SK-N-SH (cell line): ENCODE measurements at regions not wholly inside any gene's neighbourhood (a gene's known extent, or its start where the extent isn't known, plus 50 kb on each side); places are given as distances from the start of the nearest gene placed in this dataset.

ENCODE experiments used
- CTCF ChIA-PET: fragments of 300-600, 350-600 bp; formaldehyde crosslinking; extraction: SDS; loops from one replicate; lab custom pipeline; 2021; lab: Yijun Ruan, JAX
- POLR2A ChIA-PET: fragments of 350-600 bp; sonication (Branson Sonifier 250); formaldehyde crosslinking; extraction: SDS; loops from one replicate; lab custom pipeline; 2020; ENCODE audit warnings: antibody characterized with exemption, inconsistent platforms; lab: Yijun Ruan, JAX
- DNase-seq: peaks from one replicate; pipeline ENCODE4 v3.0.0; 2012
- H2AFZ ChIP-seq: fragments of 200-600 bp; sonication (generic); 2 replicates; pipeline ENCODE4 v1.8.1; 2016; ENCODE audit warnings: antibody characterized with exemption, mild to moderate bottlenecking, low read depth
- H3F3A ChIP-seq: fragments of 200-600 bp; sonication (generic); replicated peaks from 2 replicates; pipeline ENCODE3; 2016; ENCODE audit warnings: antibody characterized with exemption, mild to moderate bottlenecking; ENCODE audit not compliant: insufficient read depth
- H3K27ac ChIP-seq, 2 experiments: fragments of 200-500 bp in 1 of 2; fragments of 200-600 bp in 1 of 2; sonication (Bioruptor generic) in 1 of 2; sonication (generic), shearing (Covaris generic) in 1 of 2; 2 replicates each; pipeline versions ENCODE4 v1.5.1 to v1.6.1; 2014 to 2016; ENCODE audit warnings: low read depth in 2 of 2, inconsistent platforms in 1 of 2, low read length in 1 of 2, mild to moderate bottlenecking in 1 of 2, mixed read lengths in 1 of 2
- H3K27me3 ChIP-seq: fragments of 200-600 bp; sonication (generic), shearing (Covaris generic); 2 replicates; pipeline ENCODE4 v1.6.1; 2016; ENCODE audit warnings: mixed run types; ENCODE audit not compliant: insufficient read depth
- H3K36me3 ChIP-seq, 2 experiments: fragments of 200-500 bp in 1 of 2; fragments of 200-600 bp in 1 of 2; sonication (Bioruptor generic) in 1 of 2; sonication (generic) in 1 of 2; replicated peaks in 1 of 2; 2 replicates each; pipeline versions ENCODE3 to v1.5.1; 2014 to 2016; ENCODE audit warnings: low read length in 1 of 2, mild to moderate bottlenecking in 1 of 2; ENCODE audit not compliant: insufficient read depth in 2 of 2, control insufficient read depth in 1 of 2
- H3K4me1 ChIP-seq, 2 experiments: fragments of 200-500 bp in 1 of 2; fragments of 200-600 bp in 1 of 2; sonication (Bioruptor generic) in 1 of 2; sonication (generic), shearing (Covaris generic) in 1 of 2; 2 replicates each; pipeline versions ENCODE4 v1.5.1 to v1.6.1; 2014 to 2016; ENCODE audit warnings: low read depth in 1 of 2, low read length in 1 of 2, mixed run types in 1 of 2; ENCODE audit not compliant: insufficient read depth in 2 of 2, control insufficient read depth in 1 of 2
- H3K4me2 ChIP-seq: fragments of 200-600 bp; sonication (generic), shearing (Covaris generic); 2 replicates; pipeline ENCODE4 v1.6.1; 2017; ENCODE audit warnings: mixed run types
- H3K4me3 ChIP-seq, 2 experiments: fragments of 200-500 bp in 1 of 2; fragments of 200-600 bp in 1 of 2; sonication (Bioruptor generic) in 1 of 2; sonication (generic), shearing (Covaris generic) in 1 of 2; 2 replicates each; pipeline versions ENCODE4 v1.5.1 to v1.8.1; 2014 to 2016; ENCODE audit warnings: low read depth in 2 of 2, inconsistent platforms in 1 of 2, low read length in 1 of 2, mild to moderate bottlenecking in 1 of 2, mixed read lengths in 1 of 2, moderate library complexity in 1 of 2
- H3K79me2 ChIP-seq: fragments of 200-600 bp; sonication (generic); 2 replicates; pipeline ENCODE4 v1.8.1; 2017; ENCODE audit warnings: mild to moderate bottlenecking; ENCODE audit not compliant: insufficient read depth
- H3K9ac ChIP-seq: fragments of 200-600 bp; sonication (generic); 2 replicates; pipeline ENCODE4 v1.6.1; 2017; ENCODE audit warnings: mixed run types
- H3K9me2 ChIP-seq: fragments of 200-600 bp; sonication (generic); 2 replicates; pipeline ENCODE4 v1.6.1; 2017; ENCODE audit warnings: mixed run types
- H3K9me3 ChIP-seq: fragments of 200-600 bp; sonication (generic); 2 replicates; pipeline ENCODE4 v1.6.1; 2017; ENCODE audit warnings: mixed run types, mild to moderate bottlenecking, moderate library complexity
- H4K20me1 ChIP-seq: fragments of 200-600 bp; sonication (generic); 2 replicates; pipeline ENCODE4 v1.6.1; 2017; ENCODE audit warnings: mild to moderate bottlenecking, mixed run types; ENCODE audit not compliant: insufficient read depth
- FOXM1 ChIP-seq: IDR thresholded peaks from 2 replicates; pipeline ENCODE4 v1.4.0; 2012; ENCODE audit warnings: low read depth, mild to moderate bottlenecking
- GABPA ChIP-seq: IDR thresholded peaks from 2 replicates; pipeline ENCODE4 v1.4.0; 2012; ENCODE audit warnings: low read depth, mild to moderate bottlenecking
- IRF3 ChIP-seq: fragments of 150-350 bp; IDR thresholded peaks from 2 replicates; pipeline ENCODE4 v1.6.1; 2016; ENCODE audit warnings: mild to moderate bottlenecking, low read depth, low read length
- WGBS: methylation state at CpG from one replicate; pipeline ENCODE4 v1.1.6; 2017; ENCODE audit warnings: low lambda C conversion rate; 5-methylcytosine and 5-hydroxymethylcytosine counted together
- TF ChIP-seq, protein P1 (sequence below): IDR thresholded peaks from 2 replicates; pipeline ENCODE4 v1.6.1; 2012; ENCODE audit warnings: mild to moderate bottlenecking, low read depth, low read length, moderate library complexity

DNA sequence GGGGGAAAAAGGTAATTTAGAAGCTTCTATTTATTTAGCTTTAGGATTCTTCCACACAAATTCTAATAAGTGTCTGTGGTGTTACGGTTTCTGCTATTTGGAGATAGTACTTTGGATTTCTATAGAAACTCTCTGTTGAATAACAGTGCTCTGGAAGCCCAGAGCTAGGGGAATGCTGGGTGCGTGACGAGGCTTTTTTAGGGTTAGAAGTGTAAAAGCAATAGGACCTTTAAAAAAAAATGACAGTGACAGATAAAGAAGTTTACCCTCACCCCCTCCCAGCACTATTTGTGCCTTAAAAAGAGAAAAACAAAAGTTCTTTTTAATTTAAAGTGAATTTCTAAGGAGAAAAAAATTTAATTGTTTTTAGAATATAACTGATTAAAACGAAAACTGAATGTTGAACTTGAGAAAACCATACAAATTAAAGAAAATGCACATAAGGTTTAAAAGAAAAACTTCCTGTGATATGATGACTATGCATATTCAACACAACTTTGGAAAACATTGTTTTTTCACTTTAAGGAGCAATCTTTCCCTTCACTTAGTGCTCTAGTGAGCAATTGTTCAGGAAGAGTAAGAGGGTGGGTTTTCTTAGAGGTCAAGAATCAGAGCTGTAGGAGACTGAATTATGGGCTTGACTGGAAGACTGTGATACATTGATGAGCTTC lies 89.6 kb upstream of the RIPOR2 start:
- H3K79me2 ChIP-seq, result no peaks in the 10 kb centered on the region
- no peak overlapping the region for H3K9ac ChIP-seq
- no peaks in the 10 kb centered on the region for H3K9me2 ChIP-seq
- TF ChIP-seq, protein P1, sequence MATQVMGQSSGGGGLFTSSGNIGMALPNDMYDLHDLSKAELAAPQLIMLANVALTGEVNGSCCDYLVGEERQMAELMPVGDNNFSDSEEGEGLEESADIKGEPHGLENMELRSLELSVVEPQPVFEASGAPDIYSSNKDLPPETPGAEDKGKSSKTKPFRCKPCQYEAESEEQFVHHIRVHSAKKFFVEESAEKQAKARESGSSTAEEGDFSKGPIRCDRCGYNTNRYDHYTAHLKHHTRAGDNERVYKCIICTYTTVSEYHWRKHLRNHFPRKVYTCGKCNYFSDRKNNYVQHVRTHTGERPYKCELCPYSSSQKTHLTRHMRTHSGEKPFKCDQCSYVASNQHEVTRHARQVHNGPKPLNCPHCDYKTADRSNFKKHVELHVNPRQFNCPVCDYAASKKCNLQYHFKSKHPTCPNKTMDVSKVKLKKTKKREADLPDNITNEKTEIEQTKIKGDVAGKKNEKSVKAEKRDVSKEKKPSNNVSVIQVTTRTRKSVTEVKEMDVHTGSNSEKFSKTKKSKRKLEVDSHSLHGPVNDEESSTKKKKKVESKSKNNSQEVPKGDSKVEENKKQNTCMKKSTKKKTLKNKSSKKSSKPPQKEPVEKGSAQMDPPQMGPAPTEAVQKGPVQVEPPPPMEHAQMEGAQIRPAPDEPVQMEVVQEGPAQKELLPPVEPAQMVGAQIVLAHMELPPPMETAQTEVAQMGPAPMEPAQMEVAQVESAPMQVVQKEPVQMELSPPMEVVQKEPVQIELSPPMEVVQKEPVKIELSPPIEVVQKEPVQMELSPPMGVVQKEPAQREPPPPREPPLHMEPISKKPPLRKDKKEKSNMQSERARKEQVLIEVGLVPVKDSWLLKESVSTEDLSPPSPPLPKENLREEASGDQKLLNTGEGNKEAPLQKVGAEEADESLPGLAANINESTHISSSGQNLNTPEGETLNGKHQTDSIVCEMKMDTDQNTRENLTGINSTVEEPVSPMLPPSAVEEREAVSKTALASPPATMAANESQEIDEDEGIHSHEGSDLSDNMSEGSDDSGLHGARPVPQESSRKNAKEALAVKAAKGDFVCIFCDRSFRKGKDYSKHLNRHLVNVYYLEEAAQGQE, result no peak
- H3K4me1 ChIP-seq, result peaks cover 0 to 14% of the 10 kb centered on the region in 2 experiments; a peak in 1 of 4 replicates
- H3K27ac ChIP-seq, result no peak overlapping the region
- no peak overlapping the region for H3K4me3 ChIP-seq
- CTCF ChIA-PET, result interaction anchor here (0.7 to 2.4 kb wide), 5 partner anchors 7 to 171 kb away, joined by 3 to 10 read pairs (median 6); no protein-coding TSS in a partner anchor
- no peaks in the 10 kb centered on the region for H4K20me1 ChIP-seq
- no peaks in the 10 kb centered on the region for H3K9me3 ChIP-seq
- H3K27me3 ChIP-seq, result no peaks in the 10 kb centered on the region
- H3K4me2 ChIP-seq, result no peak overlapping the region
- H3K36me3 ChIP-seq, result no peaks in the 10 kb centered on the region
- POLR2A ChIA-PET, result no interaction called here
- H2AFZ ChIP-seq, result 0 out of 2 replicates have a peak overlapping the region, but pooled peaks have one; percentile 52
- H3F3A ChIP-seq, result no peaks in the 10 kb centered on the region
- no peak for DNase-seq
- 85% methylated on average over 4 of the region's 4 CpGs for WGBS

DNA sequence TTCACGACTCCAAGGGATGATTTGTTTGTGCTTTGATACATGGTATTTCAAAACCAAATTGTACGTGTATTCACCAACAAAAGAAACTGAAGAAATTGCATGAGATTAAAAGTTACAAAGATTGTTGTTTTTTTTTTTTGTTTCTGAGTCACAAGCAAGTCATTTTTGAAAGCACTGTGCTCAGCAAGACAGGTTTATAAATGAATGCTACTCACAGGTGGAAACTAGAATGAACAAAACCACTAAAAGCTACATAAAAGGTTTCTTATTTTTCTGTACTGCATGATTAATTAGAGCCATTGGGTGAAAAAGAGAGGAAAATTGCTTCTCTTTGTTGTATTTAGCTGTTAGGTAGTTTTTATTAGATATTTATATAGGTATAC lies 90.2 kb upstream of the RIPOR2 start:
- Histone ChIP-seq H3K4me2 (no peak overlapping the region), H3K27me3 (no peaks in the 10 kb centered on the region), H3K9me3 (no peaks in the 10 kb centered on the region), H3K36me3 (no peaks in the 10 kb centered on the region), H3K4me3 (no peak overlapping the region), H3K9me2 (no peaks in the 10 kb centered on the region), H3K9ac (no peak overlapping the region), H3F3A (no peaks in the 10 kb centered on the region), H4K20me1 (no peaks in the 10 kb centered on the region), H3K4me1 (peaks cover 0 to 14% of the 10 kb centered on the region in 2 experiments; a peak in 1 of 4 replicates), H3K79me2 (no peaks in the 10 kb centered on the region), H2AFZ (0 out of 2 replicates have a peak overlapping the region, but pooled peaks have one; percentile 52), H3K27ac (no peak overlapping the region)
- TF ChIP-seq IRF3 (no peak), FOXM1 (no peak), GABPA (no peak)
- WGBS, result 83% methylated on average over 2 of the region's 2 CpGs
- ChIA-PET POLR2A (no interaction called here), CTCF (interaction anchor here (0.6 to 2.4 kb wide), 6 partner anchors 8 to 604 kb away, joined by 3 to 10 read pairs (median 4); no protein-coding TSS in a partner anchor)
- no peak for DNase-seq
